Right atrium auricular region (tissue), 2 donors: ENCODE measurements at regions not wholly inside any gene's neighbourhood (a gene's known extent, or its start where the extent isn't known, plus 50 kb on each side); places are given as distances from the start of the nearest gene placed in this dataset.

Source experiments
- DNase-seq: peaks from one replicate; pipeline ENCODE4 v3.0.0-alpha.2; 2019; ENCODE audit warnings: low spot score
- H3K27ac ChIP-seq, 2 donors: fragments of 200-600 bp; sonication (generic); 1 replicate in 1 of 2; 2 replicates in 1 of 2; pipeline ENCODE4 v1.5.1; 2016 to 2019
- H3K27me3 ChIP-seq, 2 donors: fragments of 200-600 bp; sonication (generic); one replicate each; pipeline versions ENCODE4 v1.5.1 to v1.6.0; 2017 to 2019
- H3K36me3 ChIP-seq: fragments of 200-600 bp; sonication (generic); one replicate; pipeline ENCODE4 v1.5.1; 2016
- H3K4me1 ChIP-seq, 2 donors: fragments of 200-600 bp; sonication (generic); one replicate each; pipeline versions ENCODE4 v1.5.1 to v1.6.0; 2017 to 2019
- H3K4me3 ChIP-seq, 2 donors: fragments of 200-600 bp; sonication (generic); 1 replicate in 1 of 2; 2 replicates in 1 of 2; pipeline ENCODE4 v1.5.1; 2017 to 2019; ENCODE audit warnings: mild to moderate bottlenecking in 1 of 2, moderate library complexity in 1 of 2
- H3K9me3 ChIP-seq, 2 donors: fragments of 200-600 bp; sonication (generic); one replicate each; pipeline ENCODE4 v1.5.1; 2019
- CTCF ChIP-seq, 2 donors: fragments of 200-600 bp; sonication (generic); IDR thresholded peaks; one replicate each; pipeline ENCODE4 v1.5.1; 2019; ENCODE audit warnings: antibody characterized with exemption in 2 of 2

GRCh38 chr4:19005211-19005610 lies 983.7 kb upstream of the LCORL start:
- Histone ChIP-seq H3K4me1 (no peaks in the 10 kb centered on the region), H3K27ac (no peak overlapping the region), H3K4me3 (no peak overlapping the region), H3K9me3 (no peaks in the 10 kb centered on the region), H3K36me3 (no peaks in the 10 kb centered on the region), H3K27me3 (no peaks in the 10 kb centered on the region)
- TF ChIP-seq CTCF (IDR thresholded peaks at IDR 0.05) = no peak
- no peak for DNase-seq

- no peak for TF ChIP-seq CTCF (IDR thresholded peaks at IDR 0.05)
- H3K4me3 ChIP-seq = no peak overlapping the region
- no peak for DNase-seq
Observed at GRCh38 chr4:19002170-19002569, 980.6 kb upstream of the LCORL start.

GRCh38 chr4:18999595-18999994 lies 978.0 kb upstream of the LCORL start:
- Histone ChIP-seq H3K4me1 (no peaks in the 10 kb centered on the region), H3K4me3 (no peak overlapping the region), H3K36me3 (no peaks in the 10 kb centered on the region), H3K27ac (no peak overlapping the region), H3K9me3 (no peaks in the 10 kb centered on the region), H3K27me3 (no peaks in the 10 kb centered on the region)
- no peak for TF ChIP-seq CTCF (IDR thresholded peaks at IDR 0.05)
- DNase-seq = no peak

More at GRCh38 chr4:19002170-19002569, 980.6 kb upstream of the LCORL start:
- Histone ChIP-seq H3K4me1 (no peaks in the 10 kb centered on the region), H3K27ac (no peak overlapping the region), H3K9me3 (no peaks in the 10 kb centered on the region), H3K36me3 (no peaks in the 10 kb centered on the region), H3K27me3 (no peaks in the 10 kb centered on the region)

- H3K27me3 ChIP-seq = no peaks in the 10 kb centered on the region
- TF ChIP-seq CTCF (IDR thresholded peaks at IDR 0.05) = no peak
- no peak overlapping the region for H3K27ac ChIP-seq
- H3K4me3 ChIP-seq = no peak overlapping the region
- H3K36me3 ChIP-seq = no peaks in the 10 kb centered on the region
- no peaks in the 10 kb centered on the region for H3K9me3 ChIP-seq
- no peaks in the 10 kb centered on the region for H3K4me1 ChIP-seq
- no peak for DNase-seq
Observed at GRCh38 chr4:18981234-18981615, 959.7 kb upstream of the LCORL start.

GRCh38 chr4:18980516-18981233 lies 959.1 kb upstream of the LCORL start:
- H3K36me3 ChIP-seq = no peaks in the 10 kb centered on the region
- H3K4me1 ChIP-seq = no peaks in the 10 kb centered on the region
- no peak for DNase-seq
- H3K4me3 ChIP-seq = no peak overlapping the region
- H3K27ac ChIP-seq = no peak overlapping the region
- H3K27me3 ChIP-seq = no peaks in the 10 kb centered on the region
- H3K9me3 ChIP-seq = no peaks in the 10 kb centered on the region
- no peak for TF ChIP-seq CTCF (IDR thresholded peaks at IDR 0.05)

GRCh38 chr4:18976884-18977283 lies 955.3 kb upstream of the LCORL start:
- TF ChIP-seq CTCF (IDR thresholded peaks at IDR 0.05) = no peak
- Histone ChIP-seq H3K27ac (no peak overlapping the region), H3K36me3 (no peaks in the 10 kb centered on the region), H3K9me3 (no peaks in the 10 kb centered on the region), H3K4me1 (no peaks in the 10 kb centered on the region), H3K27me3 (no peaks in the 10 kb centered on the region), H3K4me3 (no peak overlapping the region)
- no peak for DNase-seq
